Bronchial epithelial cell (primary cell): ENCODE measurements at regions not wholly inside any gene's neighbourhood (a gene's known extent, or its start where the extent isn't known, plus 50 kb on each side); places are given as distances from the start of the nearest gene placed in this dataset.
A peak's percentile ranks its signal among the peaks of the same experiment; 100 is the strongest.

Source experiments
- DNase-seq: peaks from one replicate; pipeline ENCODE4 v3.0.0-alpha.2; 2010; ENCODE audit warnings: low read depth
- FAIRE-seq: peaks from 2 replicates; lab custom pipeline; 2011; peaks lifted over from hg19 to GRCh38; lab: Jason Lieb, UNC
- H3K27me3 ChIP-seq: 2 replicates; pipeline ENCODE4 v1.5.1; 2011; ENCODE audit warnings: low read length; ENCODE audit not compliant: control insufficient read depth, insufficient read depth
- H3K36me3 ChIP-seq: 2 replicates; pipeline ENCODE4 v1.5.1; 2011; ENCODE audit warnings: low read length; ENCODE audit not compliant: control insufficient read depth, insufficient read depth
- H3K4me3 ChIP-seq: 2 replicates; pipeline ENCODE4 v1.5.1; 2011; ENCODE audit warnings: mild to moderate bottlenecking, low read depth, low read length, control low read depth
- TF ChIP-seq, protein P1 (sequence below): IDR thresholded peaks from 2 replicates; pipeline ENCODE4 v1.5.1; 2011; ENCODE audit warnings: mild to moderate bottlenecking, moderate library complexity, low read length, control low read depth, inconsistent platforms; ENCODE audit not compliant: insufficient read depth, severe bottlenecking

DNA sequence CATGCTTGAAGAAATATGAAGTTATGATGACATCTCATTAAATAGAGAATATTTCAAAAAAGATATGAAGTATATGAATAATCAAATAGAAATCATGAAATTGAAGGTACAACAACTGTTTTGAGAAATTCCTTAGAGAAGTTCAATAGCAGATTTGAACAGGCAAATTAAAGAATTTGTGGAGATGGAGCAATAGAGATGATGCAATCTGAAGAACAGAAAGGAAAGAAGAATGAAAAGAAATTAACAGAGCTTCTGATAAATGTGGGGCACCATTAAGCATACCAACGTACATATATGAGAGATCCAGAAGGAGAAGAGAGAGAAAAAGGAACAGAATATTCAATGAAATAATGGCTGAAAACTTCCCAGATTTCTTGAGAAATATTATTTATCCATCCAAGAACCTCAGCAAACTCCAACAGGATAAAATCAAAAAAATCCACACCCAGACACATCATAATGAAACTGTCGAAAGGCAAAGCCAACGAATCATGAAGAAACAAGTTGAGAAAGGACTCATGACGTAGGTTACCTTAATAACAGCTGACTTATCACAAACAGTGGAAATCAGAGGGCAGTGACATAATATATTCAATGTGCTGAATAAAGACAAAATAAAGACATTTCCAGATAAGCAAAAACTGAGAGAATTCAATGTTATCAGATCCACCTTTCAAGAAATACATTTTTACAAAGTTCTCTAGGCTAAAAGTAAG lies 297.2 kb upstream of the TARS1 start:
- no peak overlapping the region for H3K4me3 ChIP-seq
- TF ChIP-seq, protein P1, sequence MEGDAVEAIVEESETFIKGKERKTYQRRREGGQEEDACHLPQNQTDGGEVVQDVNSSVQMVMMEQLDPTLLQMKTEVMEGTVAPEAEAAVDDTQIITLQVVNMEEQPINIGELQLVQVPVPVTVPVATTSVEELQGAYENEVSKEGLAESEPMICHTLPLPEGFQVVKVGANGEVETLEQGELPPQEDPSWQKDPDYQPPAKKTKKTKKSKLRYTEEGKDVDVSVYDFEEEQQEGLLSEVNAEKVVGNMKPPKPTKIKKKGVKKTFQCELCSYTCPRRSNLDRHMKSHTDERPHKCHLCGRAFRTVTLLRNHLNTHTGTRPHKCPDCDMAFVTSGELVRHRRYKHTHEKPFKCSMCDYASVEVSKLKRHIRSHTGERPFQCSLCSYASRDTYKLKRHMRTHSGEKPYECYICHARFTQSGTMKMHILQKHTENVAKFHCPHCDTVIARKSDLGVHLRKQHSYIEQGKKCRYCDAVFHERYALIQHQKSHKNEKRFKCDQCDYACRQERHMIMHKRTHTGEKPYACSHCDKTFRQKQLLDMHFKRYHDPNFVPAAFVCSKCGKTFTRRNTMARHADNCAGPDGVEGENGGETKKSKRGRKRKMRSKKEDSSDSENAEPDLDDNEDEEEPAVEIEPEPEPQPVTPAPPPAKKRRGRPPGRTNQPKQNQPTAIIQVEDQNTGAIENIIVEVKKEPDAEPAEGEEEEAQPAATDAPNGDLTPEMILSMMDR = no peak
- no peaks in the 10 kb centered on the region for H3K27me3 ChIP-seq
- peak; percentile 79 for DNase-seq
- no peaks in the 10 kb centered on the region for H3K36me3 ChIP-seq
- FAIRE-seq = no peak

DNA sequence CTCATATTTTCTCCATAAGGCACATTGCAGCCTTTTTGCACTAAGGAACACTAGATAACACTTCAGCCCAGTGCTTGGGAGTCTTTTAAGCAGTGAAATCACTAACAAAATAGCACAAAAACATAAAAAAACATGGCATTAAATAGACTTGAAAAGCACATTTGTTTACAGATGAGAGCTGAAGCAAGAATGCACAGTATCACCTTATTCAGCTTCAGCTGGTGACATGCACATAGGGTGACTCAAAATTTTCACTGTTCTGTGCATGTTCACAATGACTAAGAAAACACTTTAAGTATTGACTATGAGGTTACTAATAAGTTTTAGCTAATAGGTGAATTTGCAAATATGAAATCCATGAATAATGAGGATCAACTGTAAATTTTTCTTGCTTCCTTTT lies 293.9 kb upstream of the TARS1 start:
- DNase-seq (peak; percentile 95), FAIRE-seq (no peak)

DNA sequence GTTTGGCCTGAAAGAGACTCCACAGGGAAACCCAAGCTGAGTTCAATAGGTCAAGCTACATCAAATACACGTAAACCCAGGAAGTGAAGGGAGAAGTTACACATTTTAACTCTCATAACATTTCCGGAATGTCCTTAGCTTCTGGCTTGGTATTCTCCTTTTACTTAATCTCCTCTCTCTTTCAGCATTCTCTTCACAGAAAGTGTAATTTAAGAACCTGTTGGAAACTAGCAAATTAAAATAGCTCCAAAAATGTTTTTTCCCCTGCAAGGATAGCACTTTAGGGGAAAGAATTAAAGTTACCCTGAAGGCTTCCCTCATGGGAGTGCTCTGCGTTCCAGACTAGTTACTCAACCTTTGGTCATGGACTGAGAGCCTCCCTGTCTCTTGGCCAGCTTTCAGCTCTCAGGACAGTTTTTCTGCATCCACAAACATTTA lies 292.7 kb upstream of the TARS1 start:
- no peaks in the 10 kb centered on the region for H3K27me3 ChIP-seq
- no peaks in the 10 kb centered on the region for H3K36me3 ChIP-seq
- no peak for FAIRE-seq
- no peak overlapping the region for H3K4me3 ChIP-seq
- DNase-seq = peak; percentile 86
- TF ChIP-seq, protein P1 = no peak

More for the DNA sequence above, 293.9 kb upstream of the TARS1 start:
- Histone ChIP-seq H3K36me3 (no peaks in the 10 kb centered on the region), H3K27me3 (no peaks in the 10 kb centered on the region), H3K4me3 (no peak overlapping the region)
- TF ChIP-seq, protein P1 = no peak

DNA sequence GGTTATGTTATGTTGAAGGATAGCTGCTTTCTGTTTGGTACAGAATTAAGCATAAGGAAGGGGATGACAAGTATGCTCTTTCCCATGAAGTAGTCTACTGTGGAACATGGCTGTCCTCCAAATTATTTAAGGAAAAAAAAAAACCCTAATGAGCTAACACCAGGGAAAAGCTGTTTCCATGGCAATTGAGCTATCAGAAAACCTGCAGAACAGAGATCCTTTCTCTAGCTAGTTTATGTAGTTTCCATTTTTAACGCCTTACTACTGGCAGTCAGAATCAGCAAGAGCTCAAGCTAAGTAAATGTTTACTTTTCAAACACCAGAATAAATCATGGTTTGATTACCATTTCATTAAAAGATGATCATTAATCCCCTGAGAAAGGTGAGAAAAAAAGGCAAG lies 287.4 kb upstream of the TARS1 start:
- H3K27me3 ChIP-seq = no peaks in the 10 kb centered on the region
- H3K36me3 ChIP-seq = no peaks in the 10 kb centered on the region
- TF ChIP-seq, protein P1 = no peak
- DNase-seq = no peak
- FAIRE-seq = no peak
- H3K4me3 ChIP-seq = no peak overlapping the region

DNA sequence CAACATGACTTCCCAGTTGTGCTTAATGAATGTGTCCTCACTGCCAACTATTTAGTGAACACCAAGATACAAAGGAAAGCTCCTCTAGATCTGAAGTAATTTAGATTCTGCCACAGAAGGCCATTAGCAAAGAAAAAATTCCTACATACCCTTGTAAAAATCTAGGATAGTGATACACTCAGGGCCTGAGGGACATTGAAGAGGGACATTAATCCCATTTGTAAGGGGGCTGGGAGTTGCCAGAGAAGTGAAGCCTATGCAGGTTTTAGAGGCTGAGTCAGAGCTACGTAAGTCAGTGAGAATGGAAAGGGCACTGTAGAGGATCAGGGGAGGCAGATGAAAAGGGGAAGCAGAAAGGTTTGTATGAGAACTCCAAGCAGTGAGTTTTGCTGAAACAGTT lies 286.9 kb upstream of the TARS1 start:
- peak; percentile 48 for DNase-seq
- H3K36me3 ChIP-seq = no peaks in the 10 kb centered on the region
- no peaks in the 10 kb centered on the region for H3K27me3 ChIP-seq
- FAIRE-seq = no peak
- TF ChIP-seq, protein P1 = no peak
- no peak overlapping the region for H3K4me3 ChIP-seq

DNA sequence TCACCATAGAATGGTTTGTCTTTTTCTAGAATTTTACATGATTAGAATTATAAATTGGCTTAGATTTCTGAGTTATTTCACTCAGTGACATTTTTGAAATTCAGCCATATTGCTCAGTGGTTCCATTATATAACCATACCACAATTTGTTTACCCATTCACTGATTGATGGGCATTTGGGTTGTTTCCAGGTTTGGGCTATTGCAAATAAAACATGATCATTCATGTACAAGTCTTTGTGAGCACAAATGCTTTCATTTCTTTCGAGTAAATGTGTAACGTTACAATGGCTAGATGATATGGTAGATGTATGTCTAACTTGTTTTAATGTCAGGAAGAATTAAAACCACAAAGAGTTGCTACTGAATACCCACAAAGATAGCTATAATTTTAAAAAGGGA lies 279.9 kb upstream of the TARS1 start:
- DNase-seq = peak; percentile 76
- no peak for FAIRE-seq
- H3K36me3 ChIP-seq = no peaks in the 10 kb centered on the region
- H3K27me3 ChIP-seq = no peaks in the 10 kb centered on the region
- H3K4me3 ChIP-seq = no peak overlapping the region
- TF ChIP-seq, protein P1 = no peak
